ENCODE measurements at regions not wholly inside any gene's neighbourhood (a gene's known extent, or its start where the extent isn't known, plus 50 kb on each side); places are given as distances from the start of the nearest gene placed in this dataset.

- no peak for FAIRE-seq
Observed at GRCh38 chr15:29454506-29454905, 184.9 kb upstream of the NSMCE3 start.

GRCh38 chr15:29452881-29453731 lies 183.5 kb upstream of the NSMCE3 start:
- FAIRE-seq, result no peak

GRCh38 chr15:29451201-29451781 lies 181.7 kb upstream of the NSMCE3 start:
- FAIRE-seq, result no peak

GRCh38 chr15:29449136-29449535 lies 179.5 kb upstream of the NSMCE3 start:
- no peak for FAIRE-seq

GRCh38 chr15:29448320-29448719 lies 178.7 kb upstream of the NSMCE3 start:
- FAIRE-seq, result no peak

GRCh38 chr15:29446480-29446879 lies 176.9 kb upstream of the NSMCE3 start:
- FAIRE-seq, result no peak

GRCh38 chr15:29442532-29442931 lies 172.9 kb upstream of the NSMCE3 start:
- FAIRE-seq, result no peak

GRCh38 chr15:29440541-29440940 lies 170.9 kb upstream of the NSMCE3 start:
- FAIRE-seq, result no peak

- no peak for FAIRE-seq
Observed at GRCh38 chr15:29438703-29439055, 169.1 kb upstream of the NSMCE3 start.

GRCh38 chr15:29437888-29438702 lies 168.5 kb upstream of the NSMCE3 start:
- no peak for FAIRE-seq

- FAIRE-seq, result no peak
Observed at GRCh38 chr15:29435811-29436210, 166.2 kb upstream of the NSMCE3 start.

GRCh38 chr15:29434280-29434679 lies 164.7 kb upstream of the NSMCE3 start:
- no peak for FAIRE-seq

- no peak for FAIRE-seq
Observed at GRCh38 chr15:29433507-29434248, 164.1 kb upstream of the NSMCE3 start.

GRCh38 chr15:29433050-29433318 lies 163.4 kb upstream of the NSMCE3 start:
- FAIRE-seq, result no peak

GRCh38 chr15:29432191-29433049 lies 162.8 kb upstream of the NSMCE3 start:
- no peak for FAIRE-seq

GRCh38 chr15:29430831-29431230 lies 161.2 kb upstream of the NSMCE3 start:
- FAIRE-seq, result no peak

GRCh38 chr15:29430124-29430523 lies 160.5 kb upstream of the NSMCE3 start:
- FAIRE-seq, result no peak

GRCh38 chr15:29429584-29429983 lies 160.0 kb upstream of the NSMCE3 start:
- FAIRE-seq, result no peak

- FAIRE-seq, result no peak
Observed at GRCh38 chr15:29428925-29429573, 159.4 kb upstream of the NSMCE3 start.

- FAIRE-seq, result no peak
Observed at GRCh38 chr15:29425864-29426263, 156.2 kb upstream of the NSMCE3 start.

GRCh38 chr15:29424118-29424517 lies 154.5 kb upstream of the NSMCE3 start:
- FAIRE-seq, result no peak

- FAIRE-seq, result no peak
Observed at GRCh38 chr15:29422606-29423005, 153.0 kb upstream of the NSMCE3 start.

Measured in islet of Langerhans (tissue), 1 donor.